ENCODE measurements at regions not wholly inside any gene's neighbourhood (a gene's known extent, or its start where the extent isn't known, plus 50 kb on each side); places are given as distances from the start of the nearest gene placed in this dataset.

GRCh38 chr11:106178361-106178760 is 100.9 kb downstream of the AASDHPPT start (continued):
- TF ChIP-seq TCF7L2 (IDR thresholded peaks at IDR 0.05; ENCODE audit: borderline replicate concordance, extremely low read depth, insufficient read depth, insufficient read length): no peak
- TF ChIP-seq SP1 (IDR thresholded peaks at IDR 0.05; ENCODE audit: low read depth): no peak

DNA sequence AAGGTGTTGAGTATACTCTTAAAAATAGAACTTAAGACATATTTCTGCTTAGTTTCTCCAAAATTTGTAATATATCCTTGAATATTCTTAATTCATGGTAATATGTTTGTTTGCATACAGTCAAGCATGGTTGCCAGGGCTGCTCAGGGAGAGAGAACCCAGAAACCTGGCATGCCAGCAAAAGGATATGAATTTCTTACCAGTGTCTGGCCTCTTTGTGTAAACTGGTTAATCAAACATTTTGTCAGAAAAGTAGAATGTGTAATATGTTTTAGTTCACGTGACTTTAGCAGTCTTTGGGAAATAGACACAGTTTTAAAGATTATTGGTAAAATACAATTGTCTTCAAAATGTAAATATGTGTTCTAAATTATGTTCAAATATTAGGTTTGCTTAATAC is 101.6 kb downstream of the AASDHPPT start:
- ChIA-PET CTCF (no interaction called here), POLR2A (no interaction called here), RAD21 (ENCODE audit: low non-redundant PET in 1 of 2, low total read pairs in 2 of 2, uncharacterized antibody in 2 of 2, unreplicated experiment in 2 of 2) (no interaction called here)
- Histone ChIP-seq H3K9ac (ENCODE audit: low read length) (no peak overlapping the region), H4K20me1 (ENCODE audit: insufficient read depth) (no peaks in the 10 kb centered on the region), H3K36me3 (ENCODE audit: control insufficient read depth in 1 of 2, insufficient read depth in 2 of 2, low read length in 2 of 2) (no peaks in the 10 kb centered on the region), H3K4me2 (ENCODE audit: low read length) (no peak overlapping the region), H3K4me3 (replicated peaks in 1 of 2; ENCODE audit: low read depth in 1 of 2, low read length in 2 of 2) (no peak overlapping the region), H3K9me2 (ENCODE audit: insufficient read depth) (no peaks in the 10 kb centered on the region), H3K27ac (ENCODE audit: low read depth, low read length) (no peak overlapping the region), H3K4me1 (ENCODE audit: control insufficient read depth in 1 of 2, insufficient read depth in 2 of 2, low read length in 2 of 2) (no peaks in the 10 kb centered on the region), H2AFZ (ENCODE audit: low read depth, low read length, poor library complexity, severe bottlenecking) (no peak overlapping the region), H3K9me3 (ENCODE audit: control insufficient read depth in 1 of 2, insufficient read depth in 1 of 2, low read depth in 1 of 2, low read length in 2 of 2) (no peaks in the 10 kb centered on the region), H3K27me3 (ENCODE audit: insufficient read depth, low read length) (no peaks in the 10 kb centered on the region), H3K79me2 (ENCODE audit: insufficient read depth, low read length) (no peaks in the 10 kb centered on the region)
- DNase-seq (ENCODE audit: low read depth, low spot score) (no peak), ATAC-seq (no peak)
- no peak for TF ChIP-seq EZH2phosphoT487 (IDR thresholded peaks at IDR 0.05; ENCODE audit: borderline replicate concordance)
- TF ChIP-seq YY1 (IDR thresholded peaks at IDR 0.05; ENCODE audit: extremely low read depth, insufficient replicate concordance, low read depth, low read length): no peak
- TF ChIP-seq EGR1 (IDR thresholded peaks at IDR 0.05; ENCODE audit: low read depth): no peak
- TF ChIP-seq CBX3 (IDR thresholded peaks at IDR 0.05; ENCODE audit: low read depth): no peak
- TF ChIP-seq TCF7L2 (IDR thresholded peaks at IDR 0.05; ENCODE audit: borderline replicate concordance, extremely low read depth, insufficient read depth, insufficient read length): no peak
- TF ChIP-seq POLR2A (IDR thresholded peaks at IDR 0.05; ENCODE audit: borderline replicate concordance, extremely low read depth, insufficient read depth, insufficient read length): no peak
- no peak for TF ChIP-seq JUND (IDR thresholded peaks at IDR 0.05)
- TF ChIP-seq, protein P1, sequence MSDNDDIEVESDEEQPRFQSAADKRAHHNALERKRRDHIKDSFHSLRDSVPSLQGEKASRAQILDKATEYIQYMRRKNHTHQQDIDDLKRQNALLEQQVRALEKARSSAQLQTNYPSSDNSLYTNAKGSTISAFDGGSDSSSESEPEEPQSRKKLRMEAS (IDR thresholded peaks at IDR 0.05): no peak
- TF ChIP-seq ELF1 (IDR thresholded peaks at IDR 0.05; ENCODE audit: borderline replicate concordance, low read depth): no peak
- TF ChIP-seq RAD21 (IDR thresholded peaks at IDR 0.05; ENCODE audit: low read depth): no peak
- intact Hi-C loops (cut with micrococcal nuclease): no loop called here
- BruUV-seq (replicated peaks): no TSS peak
